HG02571 (cell line): ENCODE measurements at regions not wholly inside any gene's neighbourhood (a gene's known extent, or its start where the extent isn't known, plus 50 kb on each side); places are given as distances from the start of the nearest gene placed in this dataset.
A peak's percentile ranks its signal among the peaks of the same experiment; 100 is the strongest.
"Not testable (repeated sequence)": the region's sequence is repeated elsewhere in the genome, so short reads cannot be mapped to it uniquely, and the experiment has no call there.

Source experiments
- ATAC-seq: cut with Tn5 transposase; IDR thresholded peaks from one replicate; pipeline ENCODE4 v1.9.1; 2021; ENCODE audit warnings: mild to moderate bottlenecking, moderate library complexity; ENCODE audit not compliant: unreplicated experiment

DNA sequence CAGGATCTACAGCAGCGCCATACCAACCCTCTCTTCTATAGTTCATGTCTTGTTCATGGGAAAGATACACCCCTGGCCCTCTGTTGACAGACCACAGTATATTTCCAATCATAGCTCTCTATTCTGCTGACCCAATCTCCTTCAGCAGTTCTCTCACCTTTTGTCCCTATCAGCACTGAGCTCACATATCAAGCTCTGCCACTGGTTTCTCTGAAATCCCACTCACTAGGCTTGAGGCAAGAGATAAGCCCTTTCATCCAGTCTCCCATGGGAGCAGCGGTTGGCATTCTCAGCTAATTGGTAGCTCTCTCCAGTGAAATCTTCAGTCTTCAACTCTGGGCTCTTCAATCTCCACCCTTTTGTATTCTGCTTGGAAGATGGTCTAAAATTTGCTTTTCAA lies 313.4 kb downstream of the GJA1 start:
- no peak for ATAC-seq

DNA sequence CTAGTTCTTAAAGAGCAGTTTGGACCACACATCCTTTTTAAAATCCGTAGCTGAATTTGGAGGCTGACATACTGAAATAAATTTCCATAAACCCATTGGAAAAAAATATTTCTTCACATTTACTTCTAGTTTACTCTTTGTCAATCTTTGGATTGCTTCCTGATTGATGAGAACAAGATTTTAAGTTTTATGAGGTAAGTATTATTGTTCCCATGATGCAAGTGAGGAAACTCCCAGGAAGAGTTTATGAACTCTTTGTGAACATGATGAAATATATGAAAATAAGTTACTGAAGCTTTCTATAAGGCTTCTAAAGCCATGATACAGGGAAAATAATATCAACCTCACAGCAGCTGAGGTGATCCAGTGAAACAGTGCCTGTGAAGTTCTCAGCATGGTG lies 320.0 kb downstream of the GJA1 start:
- ATAC-seq, result no peak

DNA sequence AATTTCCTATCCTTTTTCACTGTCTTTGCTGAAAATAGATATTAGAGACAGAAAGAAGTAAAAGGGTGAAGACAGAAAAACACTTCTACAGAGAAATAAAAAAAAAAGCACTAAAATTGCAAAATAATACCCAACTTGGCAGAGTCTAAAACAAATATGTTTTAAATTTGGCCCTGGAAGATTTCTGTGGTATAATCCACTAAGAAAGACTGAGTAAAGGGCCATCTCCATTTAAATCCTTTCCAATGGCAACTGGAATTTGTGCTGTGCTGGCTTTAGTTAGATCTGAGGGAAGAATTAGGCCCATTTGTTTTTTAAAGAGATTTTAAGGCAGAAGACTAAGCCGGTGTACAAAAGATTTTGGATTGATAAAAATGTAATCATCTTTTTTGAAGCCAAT lies 321.2 kb downstream of the GJA1 start:
- no peak for ATAC-seq

DNA sequence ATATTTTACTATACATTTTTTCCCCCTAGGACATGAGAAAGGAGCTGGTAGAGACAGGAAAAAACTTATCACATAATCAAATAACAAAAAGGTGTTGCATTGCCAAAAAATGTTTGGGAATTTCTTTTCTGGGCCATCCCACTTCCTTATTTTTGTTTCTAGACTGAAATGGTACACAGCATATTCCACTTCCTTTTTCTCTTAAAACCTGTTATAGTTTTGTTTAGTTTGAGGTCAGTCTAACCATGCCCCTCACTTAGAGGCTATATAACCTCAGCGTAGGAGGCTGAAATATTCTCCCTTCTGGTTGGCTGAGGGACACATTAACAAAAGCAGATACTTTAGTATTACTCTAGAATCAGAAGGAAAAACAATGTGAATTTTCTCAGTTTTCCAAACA lies 323.9 kb downstream of the GJA1 start:
- ATAC-seq, result no peak

GRCh38 chr6:121760191-121760590 lies 324.7 kb downstream of the GJA1 start:
- ATAC-seq, result no peak

DNA sequence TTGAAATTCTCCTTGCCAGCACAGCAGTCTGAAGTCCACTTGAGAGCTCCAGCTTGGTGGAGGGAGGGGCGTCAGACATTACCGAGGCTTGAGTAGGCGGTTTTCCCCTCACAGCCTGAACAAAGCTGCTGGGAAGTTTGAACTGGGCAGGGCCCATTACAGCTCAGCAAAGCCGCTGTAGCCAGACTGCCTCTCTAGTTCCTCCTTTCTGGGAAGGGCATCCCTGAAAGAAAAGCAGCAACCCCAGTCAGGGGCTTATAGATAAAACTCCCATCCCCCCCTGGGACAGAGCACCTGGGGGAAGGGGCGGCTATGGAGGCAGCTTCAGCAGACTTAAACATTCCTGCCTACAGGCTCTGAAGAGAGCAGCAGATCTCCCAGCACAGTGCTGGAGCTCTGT lies 325.3 kb downstream of the GJA1 start:
- no peak for ATAC-seq

GRCh38 chr6:121764493-121764892 lies 329.0 kb downstream of the GJA1 start:
- ATAC-seq, result peak; percentile 85

DNA sequence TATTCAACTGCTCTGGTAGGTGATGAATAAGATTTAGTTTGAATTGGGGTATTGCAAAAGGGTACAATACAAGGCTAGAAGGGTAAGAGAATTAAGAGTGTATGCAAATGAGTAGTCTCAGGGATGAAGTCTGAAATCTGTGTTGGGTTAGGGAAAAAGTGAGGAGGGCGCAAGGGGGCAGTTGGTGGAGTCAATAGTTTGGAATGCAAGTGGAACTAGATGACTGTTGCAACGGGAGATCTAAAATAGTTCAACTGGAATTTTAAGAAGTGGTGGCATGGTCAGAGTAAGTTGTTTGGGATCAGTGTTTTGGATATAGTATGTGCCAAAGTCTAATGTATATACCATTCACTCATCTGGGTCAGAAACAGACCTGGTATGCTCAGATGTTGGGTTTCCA lies 329.6 kb downstream of the GJA1 start:
- ATAC-seq, result no peak

DNA sequence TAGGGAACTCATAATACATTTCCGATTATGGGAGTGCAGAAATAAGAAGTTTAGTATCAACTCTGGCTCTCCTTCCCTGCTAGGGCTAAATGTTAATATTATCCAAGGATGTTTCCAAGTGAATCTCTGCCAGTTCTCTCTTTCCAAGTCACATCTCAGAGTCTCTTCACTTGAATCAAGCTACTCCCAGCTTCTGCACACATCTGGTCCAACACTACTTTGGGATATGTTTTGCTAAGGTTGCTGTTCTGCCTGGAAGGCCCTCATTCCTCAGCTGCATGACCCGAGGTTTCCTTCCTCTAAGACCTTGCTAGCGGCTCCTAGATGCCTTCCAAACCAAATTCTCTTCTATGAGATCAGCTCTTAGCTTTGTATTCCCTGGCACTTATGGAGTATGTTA lies 331.8 kb downstream of the GJA1 start:
- no peak for ATAC-seq

GRCh38 chr6:121770943-121771342 lies 335.5 kb downstream of the GJA1 start:
- ATAC-seq, result no peak

DNA sequence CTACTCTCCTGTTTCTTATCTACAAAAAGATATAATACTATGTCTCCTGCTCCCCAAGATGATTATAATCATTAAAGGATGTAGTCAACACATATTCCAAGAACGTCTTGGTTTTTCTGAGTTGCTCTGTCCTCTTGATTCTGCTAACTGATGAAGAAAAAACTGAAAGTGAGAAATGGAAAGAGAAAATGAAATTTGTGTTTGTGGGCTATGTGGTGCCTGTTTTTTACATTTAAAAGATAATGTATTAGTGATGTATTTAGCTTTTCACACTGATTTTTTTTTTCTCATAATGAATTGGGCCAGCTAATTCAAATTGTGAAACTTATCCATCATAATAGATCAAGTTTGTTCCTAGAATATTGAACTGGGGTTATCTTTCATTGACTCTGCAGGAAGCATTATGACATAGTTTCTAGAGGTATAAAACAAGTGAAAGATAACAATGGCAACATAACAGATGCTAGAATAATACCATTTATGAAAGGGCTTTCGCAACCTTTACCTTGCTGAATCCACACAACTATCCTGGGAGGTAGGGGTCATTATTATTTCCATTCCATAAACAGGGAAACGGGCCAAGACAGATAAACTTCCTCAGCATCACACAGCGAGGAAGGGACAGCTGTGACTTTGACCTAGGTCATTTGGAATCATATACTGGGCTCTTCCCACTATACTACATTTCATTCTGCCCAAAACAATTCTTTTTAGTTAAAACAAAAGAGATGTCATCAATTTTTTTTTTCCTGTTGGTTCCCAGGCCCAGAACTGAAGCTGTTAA lies 336.7 kb downstream of the GJA1 start:
- ATAC-seq, result peak; percentile 78

DNA sequence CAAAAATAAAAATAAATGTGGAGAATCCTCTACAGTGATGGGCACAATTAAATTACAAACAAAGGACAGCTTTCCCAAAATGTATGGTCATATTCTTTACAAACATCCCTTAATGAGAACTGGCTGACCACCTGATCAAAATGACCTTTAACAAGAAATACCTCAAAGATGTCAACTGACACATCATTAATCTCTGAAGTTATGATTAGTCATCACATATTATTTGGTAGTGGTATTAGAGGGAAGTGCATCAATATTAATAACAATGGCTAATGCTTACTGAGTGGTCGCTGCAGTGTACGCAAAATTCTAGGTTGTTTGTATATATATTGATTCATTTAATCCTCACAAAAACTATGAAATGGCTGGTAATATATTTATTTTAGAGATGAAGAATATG lies 340.6 kb downstream of the GJA1 start:
- no peak for ATAC-seq

DNA sequence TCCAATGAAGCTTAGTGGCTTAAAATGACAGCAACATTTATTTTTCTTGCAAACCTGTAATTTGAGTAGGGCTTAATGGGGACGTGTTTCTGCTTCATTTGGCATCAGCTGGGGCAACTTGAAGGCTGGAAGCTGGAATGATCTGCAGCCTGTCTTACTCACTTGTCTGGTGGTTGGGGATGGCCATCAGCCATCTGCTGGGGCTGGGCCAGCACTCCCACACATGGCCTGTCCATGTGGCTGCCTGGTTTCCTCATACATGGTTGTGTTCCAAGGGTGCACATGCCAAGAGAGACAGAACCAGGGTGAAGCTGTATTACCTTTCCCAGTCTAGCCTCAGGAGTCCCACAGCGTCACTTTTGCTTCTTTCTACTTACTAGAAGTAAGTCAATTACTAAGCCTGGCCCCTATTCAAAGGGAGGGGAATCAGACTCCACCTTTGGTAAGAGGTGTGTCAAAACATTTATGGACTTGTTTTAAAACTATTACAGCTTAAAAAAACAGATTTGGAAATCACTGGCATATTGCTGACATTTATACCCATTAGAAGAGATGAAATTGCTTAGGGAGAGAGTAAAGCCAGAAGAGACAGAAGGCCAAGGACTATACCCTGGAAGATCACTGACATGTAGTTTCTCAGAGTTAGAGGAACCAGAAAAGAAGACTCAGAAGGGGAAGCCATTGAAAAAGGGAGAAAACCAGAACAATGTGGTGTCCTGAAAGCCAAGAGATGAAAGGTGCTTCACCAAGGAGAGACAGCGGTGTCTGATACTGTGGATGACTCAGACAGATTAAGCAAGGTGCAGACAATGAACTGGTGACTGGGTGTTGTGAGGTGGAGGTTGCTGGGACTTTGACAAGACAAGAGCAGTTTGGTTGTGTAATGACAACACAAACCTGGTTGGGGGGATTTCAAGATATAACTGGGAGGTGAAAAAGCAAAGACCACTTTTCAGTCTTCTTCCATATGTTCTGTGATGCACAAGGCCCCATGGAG lies 345.2 kb downstream of the GJA1 start:
- no peak for ATAC-seq

DNA sequence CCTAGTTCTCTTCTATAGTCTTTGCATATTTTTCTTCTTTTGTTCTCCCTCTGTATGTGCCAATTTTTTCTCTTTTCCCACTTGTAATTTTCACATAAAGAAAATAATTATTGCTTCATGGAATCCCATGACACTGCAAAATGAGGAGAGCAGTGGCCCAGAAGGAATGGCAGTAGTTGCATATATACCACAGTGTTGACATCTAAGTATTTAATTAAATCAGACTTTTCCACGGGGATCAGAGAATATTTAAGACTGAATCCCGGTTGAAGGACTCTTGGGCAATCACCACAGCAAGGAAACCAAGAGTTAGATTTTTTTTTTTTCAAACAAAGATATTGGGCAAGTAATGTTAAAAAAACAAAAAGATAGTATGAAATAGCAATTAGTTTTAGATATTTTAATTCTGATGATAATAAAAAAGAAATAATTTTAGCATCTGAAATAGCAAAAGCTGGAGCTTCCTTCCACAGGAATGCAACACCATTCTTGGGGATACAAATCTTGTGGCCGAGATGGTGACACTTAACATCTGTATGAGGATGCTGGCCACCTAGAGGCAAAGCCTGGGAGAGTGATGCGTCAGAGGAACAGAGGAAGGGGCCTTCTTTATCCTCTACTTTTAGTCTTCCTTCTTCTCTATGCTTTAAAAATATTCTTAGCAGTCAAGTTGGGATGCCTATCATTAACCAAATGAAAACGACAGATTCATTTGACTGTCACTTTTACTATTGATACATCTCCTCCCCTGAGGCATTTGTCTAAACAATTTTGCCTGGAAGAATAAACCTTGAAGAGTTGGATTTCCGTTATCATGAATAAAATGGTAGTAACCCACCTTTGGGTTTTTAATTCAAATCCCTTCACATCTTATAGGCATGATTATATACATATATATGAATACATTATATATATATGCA lies 356.2 kb downstream of the GJA1 start:
- ATAC-seq, result no peak

- ATAC-seq, result no peak
These were observed 359.2 kb downstream of the GJA1 start for GRCh38 chr6:121794630-121795029.

DNA sequence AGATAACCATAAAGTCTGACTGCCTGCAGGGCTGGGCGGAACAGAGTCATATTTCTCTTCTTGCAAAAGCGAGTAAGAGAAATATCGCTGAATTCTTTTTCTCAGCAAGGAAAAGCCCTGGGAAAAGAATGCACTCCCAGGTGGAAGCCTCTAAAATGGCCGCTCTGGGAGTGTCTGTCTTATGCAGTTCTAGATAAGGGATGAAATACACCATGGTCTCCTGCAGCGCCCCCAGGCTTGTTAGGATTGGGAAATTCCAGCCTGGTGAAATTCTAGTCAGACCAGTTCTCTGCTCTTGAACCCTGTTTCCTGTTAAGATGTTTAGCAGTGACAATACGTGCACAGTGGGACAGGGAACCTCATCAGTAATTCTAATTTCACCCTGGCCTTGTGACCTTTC lies 362.2 kb downstream of the GJA1 start:
- ATAC-seq, result not testable (repeated sequence)

DNA sequence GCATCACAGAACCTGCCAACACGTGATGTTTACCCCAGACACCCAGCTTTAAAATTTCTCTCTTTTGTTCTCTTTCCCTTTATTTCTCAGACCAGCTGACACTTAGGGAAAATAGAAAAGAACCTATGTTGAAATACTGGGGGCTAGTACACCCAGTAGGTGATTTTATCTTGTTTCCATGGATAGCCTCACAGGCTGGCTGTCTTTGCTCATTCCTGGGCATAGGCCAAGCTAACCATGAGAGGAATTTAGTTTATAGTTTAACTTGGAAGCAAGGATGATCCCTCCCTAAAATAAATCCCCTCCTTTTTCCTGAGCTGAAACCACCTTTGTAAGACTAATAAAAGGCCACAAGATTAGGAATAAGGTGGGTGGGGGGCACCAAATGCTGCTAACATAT lies 362.7 kb downstream of the GJA1 start:
- ATAC-seq, result not testable (repeated sequence)

GRCh38 chr6:121799574-121799973 lies 364.1 kb downstream of the GJA1 start:
- ATAC-seq, result no peak

- no peak for ATAC-seq
These were observed 364.6 kb downstream of the GJA1 start for GRCh38 chr6:121800047-121800446.

DNA sequence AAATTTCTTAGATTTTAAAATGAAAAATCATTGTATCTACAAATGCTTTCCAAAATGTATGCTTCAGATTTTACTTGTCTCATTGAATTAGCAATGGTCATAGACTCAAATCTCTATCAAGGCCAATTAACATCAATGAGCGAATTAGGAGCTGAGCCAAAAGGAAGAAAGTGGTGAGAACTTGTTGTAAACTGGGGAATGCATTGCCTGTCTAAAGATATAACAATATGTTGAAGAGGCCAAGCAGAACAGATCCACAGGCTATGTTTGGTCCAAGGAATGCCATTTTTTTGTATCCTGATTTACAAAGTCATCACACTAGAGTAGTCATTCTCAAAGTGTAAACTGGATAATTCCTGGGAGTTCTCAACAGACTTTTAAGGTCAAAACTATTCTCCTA lies 370.7 kb downstream of the GJA1 start:
- no peak for ATAC-seq

DNA sequence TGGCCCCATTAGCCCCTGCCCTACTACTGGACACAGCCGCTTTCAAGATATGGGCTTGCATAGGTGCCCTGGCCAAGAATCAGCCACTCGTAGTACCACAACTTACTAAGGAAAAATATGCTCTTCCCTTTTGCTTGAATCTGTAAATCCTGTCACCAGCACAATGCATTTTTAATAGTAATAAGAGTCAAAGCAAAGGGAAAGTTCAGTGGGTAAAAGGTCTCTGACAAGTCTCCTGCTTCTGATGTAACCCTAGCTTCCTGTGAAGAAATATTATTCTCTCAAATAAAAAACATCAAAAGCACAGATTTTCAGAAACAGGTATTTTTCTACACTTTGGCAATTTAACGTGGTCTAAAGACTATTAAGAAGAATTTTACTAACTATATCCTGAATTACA lies 373.8 kb downstream of the GJA1 start:
- ATAC-seq, result no peak
